BE2C (cell line): ENCODE measurements at regions not wholly inside any gene's neighbourhood (a gene's known extent, or its start where the extent isn't known, plus 50 kb on each side); places are given as distances from the start of the nearest gene placed in this dataset.

ENCODE experiments used
- DNase-seq: peaks from one replicate; pipeline ENCODE4 v3.0.0-alpha.2; 2020
- H3K27me3 ChIP-seq: fragments of 250-450 bp; sonication (Bioruptor Pico); 2 replicates; pipeline ENCODE4 v1.5.1; 2020; ENCODE audit warnings: mild to moderate bottlenecking
- H3K36me3 ChIP-seq: fragments of 250-450 bp; sonication (Bioruptor Pico); 2 replicates; pipeline ENCODE4 v1.5.1; 2020; ENCODE audit warnings: mild to moderate bottlenecking
- H3K4me1 ChIP-seq: fragments of 250-450 bp; sonication (Bioruptor Pico); 2 replicates; pipeline ENCODE4 v1.5.1; 2020
- H3K4me3 ChIP-seq: 2 replicates; pipeline ENCODE4 v1.5.1; 2011; ENCODE audit warnings: low read depth, low read length
- H3K9me3 ChIP-seq: fragments of 250-450 bp; sonication (Bioruptor Pico); 2 replicates; pipeline ENCODE4 v1.5.1; 2020
- TF ChIP-seq, protein P1 (sequence below): IDR thresholded peaks from 2 replicates; pipeline ENCODE4 v1.5.1; 2012; ENCODE audit warnings: mild to moderate bottlenecking, low read depth, low read length

DNA sequence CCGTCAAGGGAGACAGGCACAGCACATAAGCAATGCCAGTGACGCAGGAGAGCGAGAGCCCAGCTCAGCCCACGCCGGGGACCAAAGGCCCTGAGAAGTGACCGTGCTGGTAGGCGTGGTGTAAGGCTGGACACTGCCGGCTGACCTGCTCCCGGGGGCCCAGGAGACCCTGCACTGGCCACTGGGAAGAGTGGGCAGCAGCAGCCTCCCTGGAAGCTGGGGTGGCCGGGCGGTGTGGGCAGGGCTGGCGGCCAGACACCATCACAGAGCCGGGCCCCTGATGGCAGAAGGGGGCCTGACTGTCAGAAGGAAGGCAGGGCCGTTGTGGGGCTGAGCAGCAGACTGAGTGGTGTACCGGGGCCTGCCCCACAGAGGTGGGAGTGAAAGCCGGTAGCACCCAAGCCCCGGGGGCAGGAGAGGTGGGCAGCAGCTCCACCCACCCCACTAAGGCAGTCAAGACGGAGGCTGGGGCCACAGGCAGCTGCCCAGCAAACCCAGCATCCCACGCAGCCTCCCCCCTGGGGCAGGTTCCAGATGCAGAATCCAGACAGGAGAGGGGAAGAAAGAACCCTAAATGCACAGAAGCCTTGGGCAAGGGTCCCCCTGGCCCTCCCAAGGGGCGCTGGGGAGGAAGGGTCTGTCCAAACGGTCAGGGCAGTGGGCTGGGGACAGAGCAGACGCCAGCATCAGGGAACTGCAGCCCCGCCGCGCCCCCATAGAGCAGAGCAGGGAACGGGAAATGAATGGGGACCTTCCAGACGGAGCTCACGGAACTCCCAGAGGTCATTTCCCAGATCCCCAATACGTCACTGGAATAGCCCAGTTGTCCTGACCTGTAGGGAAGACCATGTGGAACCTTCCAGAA is 205.2 kb downstream of the BRD1 start:
- TF ChIP-seq, protein P1, sequence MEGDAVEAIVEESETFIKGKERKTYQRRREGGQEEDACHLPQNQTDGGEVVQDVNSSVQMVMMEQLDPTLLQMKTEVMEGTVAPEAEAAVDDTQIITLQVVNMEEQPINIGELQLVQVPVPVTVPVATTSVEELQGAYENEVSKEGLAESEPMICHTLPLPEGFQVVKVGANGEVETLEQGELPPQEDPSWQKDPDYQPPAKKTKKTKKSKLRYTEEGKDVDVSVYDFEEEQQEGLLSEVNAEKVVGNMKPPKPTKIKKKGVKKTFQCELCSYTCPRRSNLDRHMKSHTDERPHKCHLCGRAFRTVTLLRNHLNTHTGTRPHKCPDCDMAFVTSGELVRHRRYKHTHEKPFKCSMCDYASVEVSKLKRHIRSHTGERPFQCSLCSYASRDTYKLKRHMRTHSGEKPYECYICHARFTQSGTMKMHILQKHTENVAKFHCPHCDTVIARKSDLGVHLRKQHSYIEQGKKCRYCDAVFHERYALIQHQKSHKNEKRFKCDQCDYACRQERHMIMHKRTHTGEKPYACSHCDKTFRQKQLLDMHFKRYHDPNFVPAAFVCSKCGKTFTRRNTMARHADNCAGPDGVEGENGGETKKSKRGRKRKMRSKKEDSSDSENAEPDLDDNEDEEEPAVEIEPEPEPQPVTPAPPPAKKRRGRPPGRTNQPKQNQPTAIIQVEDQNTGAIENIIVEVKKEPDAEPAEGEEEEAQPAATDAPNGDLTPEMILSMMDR, result no peak
- H3K9me3 ChIP-seq, result no peaks in the 10 kb centered on the region
- H3K36me3 ChIP-seq, result no peaks in the 10 kb centered on the region
- H3K4me1 ChIP-seq, result no peaks in the 10 kb centered on the region
- DNase-seq, result no peak
- no peak overlapping the region for H3K4me3 ChIP-seq
- peaks cover 23% of the 10 kb centered on the region for H3K27me3 ChIP-seq

DNA sequence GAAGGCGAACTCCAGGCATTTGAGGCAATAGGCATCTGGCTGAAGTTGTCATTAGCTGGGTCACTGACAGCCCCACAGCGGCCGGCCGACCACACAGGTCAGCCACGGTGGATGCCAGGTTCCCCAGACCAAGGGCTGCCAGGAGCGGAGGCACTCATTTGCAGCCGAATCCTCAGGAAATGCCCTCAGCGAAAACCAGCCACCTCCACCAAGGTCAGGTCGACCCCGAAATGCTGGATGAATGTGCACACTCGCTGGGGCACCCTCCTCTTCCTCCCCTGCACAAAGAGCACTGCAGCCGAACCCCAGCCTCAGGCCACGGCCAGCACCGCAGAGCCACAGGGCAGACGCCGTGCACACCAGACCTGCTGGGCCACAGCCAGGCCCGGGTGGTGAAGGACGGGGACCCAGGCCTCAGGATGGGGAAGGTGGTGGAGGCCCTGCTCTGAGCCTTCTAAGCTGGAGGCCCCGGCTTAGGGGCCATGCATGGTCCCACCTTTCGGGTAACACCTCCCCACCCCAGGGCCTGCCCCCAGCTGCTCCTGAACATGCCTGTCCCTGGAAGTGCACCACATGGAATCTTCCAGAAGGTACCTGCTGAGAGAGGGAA is 206.0 kb downstream of the BRD1 start:
- DNase-seq, result no peak

DNA sequence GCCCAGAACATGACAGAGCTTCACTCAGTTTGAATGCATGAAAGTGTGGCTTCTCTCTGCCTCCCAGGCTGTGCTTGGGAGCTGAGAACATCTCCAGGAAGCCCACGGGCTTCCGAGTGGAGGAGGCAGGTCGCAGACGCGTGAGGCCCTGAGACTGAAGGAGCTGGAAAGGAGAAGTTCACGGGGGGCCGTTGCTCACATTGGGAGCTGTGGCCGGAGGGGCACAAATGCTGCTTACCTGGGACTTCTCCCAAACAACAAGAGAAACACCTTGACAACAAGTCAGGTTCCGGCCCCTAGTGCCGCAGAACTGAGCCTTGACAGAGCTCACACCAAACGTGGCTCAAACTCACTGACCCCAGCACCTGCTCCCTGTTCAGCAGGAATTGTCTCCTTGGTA is 207.0 kb downstream of the BRD1 start:
- no peaks in the 10 kb centered on the region for H3K36me3 ChIP-seq
- no peaks in the 10 kb centered on the region for H3K9me3 ChIP-seq
- peak; percentile 1 for DNase-seq
- H3K4me3 ChIP-seq, result no peak overlapping the region
- H3K27me3 ChIP-seq, result peaks cover 26% of the 10 kb centered on the region
- no peaks in the 10 kb centered on the region for H3K4me1 ChIP-seq
- TF ChIP-seq, protein P1, result no peak

More for the DNA sequence above, 206.0 kb downstream of the BRD1 start:
- H3K4me1 ChIP-seq, result no peaks in the 10 kb centered on the region
- no peaks in the 10 kb centered on the region for H3K36me3 ChIP-seq
- H3K27me3 ChIP-seq, result peaks cover 24% of the 10 kb centered on the region
- no peaks in the 10 kb centered on the region for H3K9me3 ChIP-seq
- TF ChIP-seq, protein P1, result no peak
- no peak overlapping the region for H3K4me3 ChIP-seq

DNA sequence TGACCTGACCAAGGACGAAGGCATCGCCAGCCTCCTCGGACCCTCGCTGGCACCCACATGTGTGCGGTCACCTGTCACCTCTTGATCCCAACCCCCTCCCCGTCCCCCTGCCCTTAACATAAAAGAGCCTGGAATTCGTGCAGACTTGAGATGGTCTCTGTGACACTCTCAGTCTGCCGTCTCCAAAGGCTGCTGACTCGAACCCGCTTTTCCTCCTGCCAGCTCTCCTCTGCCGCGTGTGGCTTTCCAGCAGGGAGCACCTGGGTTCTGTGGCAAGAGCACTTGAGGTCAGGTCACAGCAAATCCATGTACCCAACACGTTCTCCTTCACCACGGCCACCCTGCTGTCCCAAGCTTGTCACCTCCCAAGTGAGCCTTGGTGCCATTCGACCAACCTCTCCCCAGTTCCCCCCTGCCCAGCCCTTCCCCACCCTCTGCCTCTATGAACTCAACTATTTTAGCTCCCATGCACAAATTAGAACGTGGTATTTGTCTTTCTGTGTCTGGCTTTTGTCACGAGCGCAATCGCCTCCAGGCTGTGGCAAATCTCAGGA is 207.6 kb downstream of the BRD1 start:
- peaks cover 26% of the 10 kb centered on the region for H3K27me3 ChIP-seq
- no peaks in the 10 kb centered on the region for H3K36me3 ChIP-seq
- no peak overlapping the region for H3K4me3 ChIP-seq
- peak; percentile 2 for DNase-seq
- H3K4me1 ChIP-seq, result no peaks in the 10 kb centered on the region
- no peaks in the 10 kb centered on the region for H3K9me3 ChIP-seq
- TF ChIP-seq, protein P1, result no peak

DNA sequence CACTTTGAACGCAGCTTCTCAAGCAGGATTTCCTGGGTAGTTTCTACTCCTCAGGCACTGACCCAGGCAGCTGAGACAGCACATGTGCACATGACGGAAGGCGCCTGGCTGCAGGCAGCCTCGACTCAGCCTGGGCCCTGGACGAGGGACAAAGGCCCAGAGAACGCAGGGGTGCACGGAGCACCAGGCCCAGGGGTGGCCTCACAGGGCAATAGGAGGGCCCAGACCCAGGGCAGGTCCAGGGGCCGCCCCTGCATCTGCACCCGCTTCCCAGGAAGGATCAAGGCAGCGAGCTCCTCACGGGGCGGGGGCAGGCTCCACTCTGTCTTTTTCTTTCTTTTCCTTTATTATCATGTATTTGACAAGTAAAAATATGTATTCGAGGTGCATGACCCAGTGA is 208.4 kb downstream of the BRD1 start:
- Histone ChIP-seq H3K4me3 (no peak overlapping the region), H3K9me3 (no peaks in the 10 kb centered on the region), H3K4me1 (no peaks in the 10 kb centered on the region), H3K27me3 (peaks cover 26% of the 10 kb centered on the region), H3K36me3 (no peaks in the 10 kb centered on the region)
- TF ChIP-seq, protein P1, result no peak
- peak; percentile 4 for DNase-seq

DNA sequence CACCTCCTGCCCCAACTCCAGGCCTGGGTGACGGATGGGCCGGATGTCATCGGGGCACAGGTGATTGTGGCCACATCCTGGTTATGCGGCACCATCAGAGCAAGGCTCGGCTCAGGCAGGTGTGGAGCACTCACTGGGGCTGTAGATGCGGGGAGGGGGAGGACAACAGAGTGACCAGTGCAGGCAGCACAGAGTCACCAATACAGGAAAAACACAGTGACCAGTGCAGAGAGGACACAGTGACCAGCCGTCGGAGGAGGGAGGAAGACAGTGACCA is 209.1 kb downstream of the BRD1 start:
- TF ChIP-seq, protein P1, result no peak
- Histone ChIP-seq H3K4me1 (no peaks in the 10 kb centered on the region), H3K4me3 (no peak overlapping the region), H3K27me3 (peaks cover 26% of the 10 kb centered on the region), H3K9me3 (no peaks in the 10 kb centered on the region), H3K36me3 (no peaks in the 10 kb centered on the region)
- DNase-seq, result no peak
